Bronchial epithelial cell (primary cell): ENCODE measurements at regions not wholly inside any gene's neighbourhood (a gene's known extent, or its start where the extent isn't known, plus 50 kb on each side); places are given as distances from the start of the nearest gene placed in this dataset.

Experiments
- DNase-seq: peaks from one replicate; pipeline ENCODE4 v3.0.0-alpha.2; 2010; ENCODE audit warnings: low read depth
- FAIRE-seq: peaks from 2 replicates; lab custom pipeline; 2011; peaks lifted over from hg19 to GRCh38; lab: Jason Lieb, UNC
- H3K27me3 ChIP-seq: 2 replicates; pipeline ENCODE4 v1.5.1; 2011; ENCODE audit warnings: low read length; ENCODE audit not compliant: control insufficient read depth, insufficient read depth
- H3K36me3 ChIP-seq: 2 replicates; pipeline ENCODE4 v1.5.1; 2011; ENCODE audit warnings: low read length; ENCODE audit not compliant: control insufficient read depth, insufficient read depth
- H3K4me3 ChIP-seq: 2 replicates; pipeline ENCODE4 v1.5.1; 2011; ENCODE audit warnings: mild to moderate bottlenecking, low read depth, low read length, control low read depth
- CTCF ChIP-seq: IDR thresholded peaks from 2 replicates; pipeline ENCODE4 v1.5.1; 2011; ENCODE audit warnings: mild to moderate bottlenecking, moderate library complexity, low read length, control low read depth, inconsistent platforms; ENCODE audit not compliant: insufficient read depth, severe bottlenecking

- TF ChIP-seq CTCF, result no peak
- no peaks in the 10 kb centered on the region for H3K36me3 ChIP-seq
- no peaks in the 10 kb centered on the region for H3K27me3 ChIP-seq
- no peak overlapping the region for H3K4me3 ChIP-seq
- FAIRE-seq (no peak), DNase-seq (no peak)
Observed at GRCh38 chr2:20929721-20930120, 106.8 kb upstream of the LDAH start.

- no peaks in the 10 kb centered on the region for H3K36me3 ChIP-seq
- FAIRE-seq (no peak), DNase-seq (no peak)
- H3K27me3 ChIP-seq, result no peaks in the 10 kb centered on the region
- TF ChIP-seq CTCF, result no peak
- H3K4me3 ChIP-seq, result no peak overlapping the region
Observed at GRCh38 chr2:20928617-20929016, 105.7 kb upstream of the LDAH start.

- TF ChIP-seq CTCF, result no peak
- Histone ChIP-seq H3K36me3 (no peaks in the 10 kb centered on the region), H3K4me3 (no peak overlapping the region), H3K27me3 (no peaks in the 10 kb centered on the region)
- FAIRE-seq (no peak), DNase-seq (no peak)
Observed at GRCh38 chr2:20925265-20925889, 102.5 kb upstream of the LDAH start.

- TF ChIP-seq CTCF, result no peak
- Histone ChIP-seq H3K36me3 (no peaks in the 10 kb centered on the region), H3K27me3 (no peaks in the 10 kb centered on the region), H3K4me3 (no peak overlapping the region)
- peak; percentile 13 for FAIRE-seq
- no peak for DNase-seq
Observed at GRCh38 chr2:20919297-20919800, 96.4 kb upstream of the LDAH start.

GRCh38 chr2:20917719-20918572 is 95.0 kb upstream of the LDAH start:
- DNase-seq (peak; percentile 78), FAIRE-seq (no peak)
- Histone ChIP-seq H3K36me3 (no peaks in the 10 kb centered on the region), H3K4me3 (no peak overlapping the region), H3K27me3 (no peaks in the 10 kb centered on the region)
- TF ChIP-seq CTCF, result no peak
